GM20000 (cell line): ENCODE measurements at regions not wholly inside any gene's neighbourhood (a gene's known extent, or its start where the extent isn't known, plus 50 kb on each side); places are given as distances from the start of the nearest gene placed in this dataset.

Experiments used
- DNase-seq: peaks from one replicate; pipeline ENCODE4 v3.0.0; 2012; ENCODE audit warnings: low spot score
- CTCF ChIP-seq: IDR thresholded peaks from 2 replicates; pipeline ENCODE4 v1.5.1; 2012; ENCODE audit warnings: mild to moderate bottlenecking, control low read depth; ENCODE audit errors: extremely low read depth, missing control alignments

- no peak for DNase-seq
- no peak for TF ChIP-seq CTCF
Observed at GRCh38 chr4:115353370-115353769, 239.9 kb upstream of the NDST4 start.

GRCh38 chr4:115343171-115343570 lies 229.8 kb upstream of the NDST4 start:
- no peak for DNase-seq
- TF ChIP-seq CTCF = no peak

GRCh38 chr4:115334736-115335411 lies 221.5 kb upstream of the NDST4 start:
- DNase-seq = no peak
- TF ChIP-seq CTCF = no peak

- TF ChIP-seq CTCF = no peak
Observed at GRCh38 chr4:115332078-115332477, 218.7 kb upstream of the NDST4 start.

GRCh38 chr4:115331241-115331640 lies 217.8 kb upstream of the NDST4 start:
- TF ChIP-seq CTCF = no peak
- DNase-seq = no peak

More at GRCh38 chr4:115332078-115332477, 218.7 kb upstream of the NDST4 start:
- DNase-seq = no peak

GRCh38 chr4:115325836-115326235 lies 212.4 kb upstream of the NDST4 start:
- no peak for DNase-seq
- no peak for TF ChIP-seq CTCF

GRCh38 chr4:115323106-115323707 lies 209.8 kb upstream of the NDST4 start:
- no peak for DNase-seq
- TF ChIP-seq CTCF = no peak
